GM12878 (cell line): ENCODE measurements at regions not wholly inside any gene's neighbourhood (a gene's known extent, or its start where the extent isn't known, plus 50 kb on each side); places are given as distances from the start of the nearest gene placed in this dataset.
"Not testable (repeated sequence)": the region's sequence is repeated elsewhere in the genome, so short reads cannot be mapped to it uniquely, and the experiment has no call there.

ENCODE experiments used
- CEBPB ChIP-seq, 2 experiments: fragments of 150-350 bp in 1 of 2; IDR thresholded peaks; 2 replicates each; pipeline ENCODE4 v1.6.1; 2012 to 2014; ENCODE audit warnings: low read depth in 2 of 2, low read length in 2 of 2, borderline replicate concordance in 1 of 2, inconsistent platforms in 1 of 2
- MXI1 ChIP-seq: fragments of 150-350 bp; IDR thresholded peaks from 2 replicates; pipeline ENCODE4 v1.6.1; 2011; ENCODE audit warnings: low read depth, mild to moderate bottlenecking, inconsistent platforms, low read length, improper control_type of control experiment
- MYC ChIP-seq: IDR thresholded peaks from 2 replicates; pipeline ENCODE4 v1.6.1; 2011; ENCODE audit warnings: mild to moderate bottlenecking, low read length, moderate library complexity, inconsistent platforms; ENCODE audit not compliant: insufficient read depth, insufficient replicate concordance, insufficient read length, severe bottlenecking
- POLR2A ChIP-seq: IDR thresholded peaks from 2 replicates; pipeline ENCODE4 v1.6.1; 2011; ENCODE audit warnings: low read depth, mild to moderate bottlenecking, low read length
- RAD21 ChIP-seq: IDR thresholded peaks from 2 replicates; pipeline ENCODE4 v1.6.1; 2011; ENCODE audit warnings: mild to moderate bottlenecking, low read depth, low read length, moderate library complexity; ENCODE audit not compliant: insufficient read depth
- RCOR1 ChIP-seq: conservative IDR thresholded peaks from 2 replicates; pipeline ENCODE4 v1.6.1; 2012; ENCODE audit warnings: low read depth, low read length, improper control_type of control experiment
- RFX5 ChIP-seq: IDR thresholded peaks from 2 replicates; pipeline ENCODE4 v1.6.1; 2011; ENCODE audit warnings: low read depth, low read length, improper control_type of control experiment
- WRNIP1 ChIP-seq: IDR thresholded peaks from 2 replicates; pipeline ENCODE4 v1.6.1; 2011; ENCODE audit warnings: low read depth, low read length, improper control_type of control experiment, borderline replicate concordance
- TF ChIP-seq, protein P1 (sequence below), 3 experiments: IDR thresholded peaks in 2 of 3; conservative IDR thresholded peaks in 1 of 3; 2 replicates each; pipeline ENCODE4 v1.5.1; 2011; ENCODE audit warnings: low read depth in 3 of 3, low read length in 3 of 3, mild to moderate bottlenecking in 3 of 3, control low read depth in 2 of 3, moderate library complexity in 2 of 3, inconsistent platforms in 1 of 3, mixed read lengths in 1 of 3; ENCODE audit not compliant: control insufficient read depth in 2 of 3, insufficient read depth in 1 of 3; ENCODE audit errors: extremely low read depth in 1 of 3
- TF ChIP-seq, protein P2 (sequence below): IDR thresholded peaks from 2 replicates; pipeline ENCODE4 v1.6.1; 2011; ENCODE audit warnings: low read depth, mild to moderate bottlenecking, low read length, moderate library complexity, borderline replicate concordance; ENCODE audit errors: extremely low read depth

DNA sequence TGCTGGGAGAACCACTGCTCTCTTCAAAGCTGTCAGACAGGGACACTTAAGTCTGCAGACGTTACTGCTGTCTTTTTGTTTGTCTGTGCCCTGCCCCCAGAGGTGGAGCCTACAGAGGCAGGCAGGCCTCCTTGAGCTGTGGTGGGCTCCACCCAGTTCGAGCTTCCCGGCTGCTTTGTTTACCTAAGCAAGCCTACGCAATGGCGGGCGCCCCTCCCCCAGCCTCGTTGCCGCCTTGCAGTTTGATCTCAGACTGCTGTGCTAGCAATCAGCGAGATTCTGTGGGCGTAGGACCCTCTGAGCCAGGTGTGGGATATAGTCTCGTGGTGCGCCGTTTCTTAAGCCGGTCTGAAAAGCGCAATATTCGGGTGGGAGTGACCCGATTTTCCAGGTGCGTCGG, 242.6 kb upstream of the DEPDC1 start:
- TF ChIP-seq, protein P1, sequence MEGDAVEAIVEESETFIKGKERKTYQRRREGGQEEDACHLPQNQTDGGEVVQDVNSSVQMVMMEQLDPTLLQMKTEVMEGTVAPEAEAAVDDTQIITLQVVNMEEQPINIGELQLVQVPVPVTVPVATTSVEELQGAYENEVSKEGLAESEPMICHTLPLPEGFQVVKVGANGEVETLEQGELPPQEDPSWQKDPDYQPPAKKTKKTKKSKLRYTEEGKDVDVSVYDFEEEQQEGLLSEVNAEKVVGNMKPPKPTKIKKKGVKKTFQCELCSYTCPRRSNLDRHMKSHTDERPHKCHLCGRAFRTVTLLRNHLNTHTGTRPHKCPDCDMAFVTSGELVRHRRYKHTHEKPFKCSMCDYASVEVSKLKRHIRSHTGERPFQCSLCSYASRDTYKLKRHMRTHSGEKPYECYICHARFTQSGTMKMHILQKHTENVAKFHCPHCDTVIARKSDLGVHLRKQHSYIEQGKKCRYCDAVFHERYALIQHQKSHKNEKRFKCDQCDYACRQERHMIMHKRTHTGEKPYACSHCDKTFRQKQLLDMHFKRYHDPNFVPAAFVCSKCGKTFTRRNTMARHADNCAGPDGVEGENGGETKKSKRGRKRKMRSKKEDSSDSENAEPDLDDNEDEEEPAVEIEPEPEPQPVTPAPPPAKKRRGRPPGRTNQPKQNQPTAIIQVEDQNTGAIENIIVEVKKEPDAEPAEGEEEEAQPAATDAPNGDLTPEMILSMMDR (IDR thresholded peaks at IDR 0.05 in 2 of 3, conservative IDR thresholded peaks at IDR 0.05 in 1 of 3; ENCODE audit: control insufficient read depth in 2 of 3, extremely low read depth in 1 of 3, insufficient read depth in 1 of 3, low read depth in 3 of 3, low read length in 3 of 3), result not testable (repeated sequence)
- TF ChIP-seq CEBPB (IDR thresholded peaks at IDR 0.05; ENCODE audit: borderline replicate concordance in 1 of 2, low read depth in 2 of 2, low read length in 2 of 2); POLR2A; RCOR1; MXI1; MYC; RAD21; RFX5; WRNIP1: not testable (repeated sequence)
- TF ChIP-seq, protein P2, sequence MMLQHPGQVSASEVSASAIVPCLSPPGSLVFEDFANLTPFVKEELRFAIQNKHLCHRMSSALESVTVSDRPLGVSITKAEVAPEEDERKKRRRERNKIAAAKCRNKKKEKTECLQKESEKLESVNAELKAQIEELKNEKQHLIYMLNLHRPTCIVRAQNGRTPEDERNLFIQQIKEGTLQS, result not testable (repeated sequence)
